ENCODE measurements at regions not wholly inside any gene's neighbourhood (a gene's known extent, or its start where the extent isn't known, plus 50 kb on each side); places are given as distances from the start of the nearest gene placed in this dataset.
"Not testable (repeated sequence)": the region's sequence is repeated elsewhere in the genome, so short reads cannot be mapped to it uniquely, and the experiment has no call there.

DNA sequence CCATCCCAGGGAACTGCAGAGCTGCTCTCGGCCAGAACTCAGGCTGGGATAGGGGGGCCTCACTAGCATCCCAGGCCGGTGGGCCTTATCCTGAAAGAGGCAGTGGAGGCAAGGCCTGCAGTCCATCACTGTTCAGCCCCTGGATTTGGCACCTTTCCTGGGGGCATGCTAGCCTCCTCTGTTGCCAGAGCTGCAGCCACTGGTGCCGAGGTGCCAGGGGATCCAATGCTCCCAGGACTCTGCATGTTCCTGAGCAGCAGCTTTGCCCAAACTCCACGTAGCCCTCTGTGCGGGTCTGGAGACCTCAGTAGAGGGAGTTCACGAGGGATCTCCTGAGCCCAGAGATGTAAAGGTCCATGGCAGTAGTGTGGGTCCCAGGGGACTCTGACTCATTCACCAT, 551.7 kb upstream of the AMOT start:
- intact Hi-C loops (cut with DNase I) = no loop called here

DNA sequence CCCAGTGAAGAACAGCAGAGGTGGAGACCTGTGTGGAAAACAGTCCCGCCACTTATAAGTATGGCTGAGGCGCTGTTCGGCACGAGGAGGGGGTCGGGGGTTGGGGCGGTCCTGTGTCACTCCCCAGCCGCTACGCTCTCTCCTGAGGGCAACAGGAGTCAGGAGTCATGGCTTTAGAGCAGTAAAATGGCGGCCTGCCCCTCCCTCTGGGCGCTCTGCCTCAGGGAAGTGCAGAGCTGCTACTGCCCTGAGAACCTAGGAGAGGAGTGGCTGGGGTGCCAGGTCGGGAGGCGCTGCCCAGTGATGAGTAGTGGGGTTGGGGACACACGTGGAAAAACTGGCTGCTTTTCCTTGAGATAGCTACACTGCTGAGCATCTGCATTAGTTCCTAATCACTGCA, 551.2 kb upstream of the AMOT start:
- intact Hi-C loops (cut with DNase I) = no loop called here
- peak in 1 of 10 donors; percentile 51 for DNase-seq

More for the DNA sequence above, 551.7 kb upstream of the AMOT start:
- DNase-seq = peak in 2 of 10 donors; percentile 73 to 78

DNA sequence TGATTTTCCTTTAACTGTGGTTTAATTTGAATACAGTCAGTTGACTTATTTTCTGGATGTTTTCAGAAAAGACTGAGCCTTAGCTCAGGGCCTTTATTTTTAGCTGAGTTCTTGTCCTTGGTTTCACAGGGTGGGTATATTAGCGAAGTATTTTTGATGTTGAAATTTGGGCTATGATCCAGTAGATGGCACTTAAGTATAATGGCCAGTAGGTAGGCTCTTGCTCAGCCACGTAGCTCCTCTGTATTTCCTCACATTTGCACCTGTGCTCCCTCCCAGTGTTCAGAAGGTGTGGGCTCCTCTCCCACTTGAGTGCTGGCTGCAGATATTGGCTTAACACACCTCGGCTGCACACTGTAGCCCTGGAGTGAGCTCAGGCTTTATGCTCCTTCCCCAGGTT, 549.9 kb upstream of the AMOT start:
- DNase-seq = no peak
- intact Hi-C loops (cut with DNase I) = no loop called here

DNA sequence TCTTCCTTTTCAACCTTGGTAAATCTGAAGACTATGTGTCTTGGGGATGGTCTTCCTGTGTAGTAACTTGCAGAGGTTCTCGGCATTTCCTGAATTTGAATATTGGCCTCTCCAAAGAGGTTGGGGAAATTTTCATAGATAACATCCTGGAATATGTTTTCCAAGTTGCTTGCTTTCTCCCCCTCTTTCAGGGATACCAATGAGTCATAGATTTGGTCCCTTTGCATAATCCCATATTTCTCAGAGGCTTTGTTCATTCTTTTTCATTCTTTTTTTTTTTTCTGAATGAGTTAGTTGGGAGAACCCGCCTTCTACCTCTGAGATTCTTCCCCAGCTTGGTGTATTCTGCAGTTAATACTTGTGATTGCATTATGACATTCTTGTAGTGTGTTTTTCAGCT, 549.2 kb upstream of the AMOT start:
- intact Hi-C loops (cut with DNase I) = no loop called here
- DNase-seq = no peak

GRCh38 chrX:113384628-113385027, 544.0 kb upstream of the AMOT start:
- intact Hi-C loops (cut with DNase I) = no loop called here
- DNase-seq = peak in 4 of 10 donors; percentile 6 to 69 (median 23)

- DNase-seq; intact Hi-C loops (cut with DNase I): not testable (repeated sequence)
Measured at GRCh38 chrX:113373421-113373820, 532.8 kb upstream of the AMOT start.

DNA sequence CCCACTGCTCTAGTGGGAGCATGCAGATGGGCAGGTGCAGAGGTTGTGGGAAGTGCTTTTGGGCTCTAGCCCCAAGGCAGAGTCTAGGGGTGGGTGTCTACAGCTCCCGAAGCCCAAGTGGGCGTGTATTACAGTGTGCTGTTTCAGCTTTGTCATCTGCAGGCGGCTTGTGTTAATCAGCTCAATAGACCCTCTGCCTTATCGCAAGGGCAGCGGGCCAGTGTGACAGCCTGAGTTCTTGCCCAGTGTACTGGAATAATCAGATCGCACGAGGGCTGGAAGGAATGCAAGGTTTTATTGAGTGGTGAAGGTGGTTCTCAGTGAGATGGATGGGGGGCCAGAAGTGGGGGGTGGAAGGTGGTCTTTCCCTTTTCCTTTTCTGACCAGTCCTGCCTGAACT, 529.4 kb upstream of the AMOT start:
- no peak for DNase-seq
- intact Hi-C loops (cut with DNase I) = no loop called here

GRCh38 chrX:113369056-113369455, 528.4 kb upstream of the AMOT start:
- no peak for DNase-seq
- intact Hi-C loops (cut with DNase I) = no loop called here

- intact Hi-C loops (cut with DNase I) = no loop called here
- peak in 1 of 10 donors; percentile 53 for DNase-seq
Measured at GRCh38 chrX:113353134-113353533, 512.5 kb upstream of the AMOT start.

DNA sequence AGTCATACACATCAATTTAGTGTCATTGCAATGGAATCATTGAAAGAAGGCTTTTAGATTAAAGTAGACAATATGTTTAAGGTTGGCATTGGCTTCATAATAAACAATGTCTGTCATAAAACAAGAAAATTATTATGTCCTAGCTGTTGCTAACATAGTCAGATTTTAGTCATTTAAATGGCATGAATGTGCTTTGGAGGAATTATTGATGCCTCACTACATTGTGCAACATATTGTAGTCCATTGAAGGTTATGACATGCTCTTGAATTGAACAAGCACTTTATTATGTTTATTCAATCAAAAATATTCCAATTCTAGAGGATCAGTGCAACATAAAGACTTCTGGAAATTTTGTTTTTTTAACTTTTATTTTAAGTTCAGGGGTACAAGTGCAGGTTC, 489.8 kb upstream of the AMOT start:
- intact Hi-C loops (cut with DNase I) = no loop called here
- no peak for DNase-seq

DNA sequence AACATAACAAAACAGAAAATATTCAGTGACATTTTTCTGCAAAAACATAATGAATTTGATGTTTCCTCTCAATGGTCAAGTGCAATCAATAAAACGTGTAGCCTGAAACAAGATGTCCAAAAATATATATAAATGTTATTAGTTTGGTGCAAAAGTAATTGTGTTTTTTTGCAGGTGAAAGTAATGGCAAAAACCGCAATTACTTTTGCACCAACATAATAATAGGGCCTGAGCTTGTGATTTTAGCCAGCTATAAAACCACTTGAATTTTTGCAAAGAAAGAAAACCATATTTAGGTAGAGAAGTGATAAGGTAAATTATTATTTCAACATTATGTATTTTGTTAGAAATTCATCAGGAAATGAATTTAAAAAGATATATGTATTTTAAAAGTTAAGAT, 475.3 kb upstream of the AMOT start:
- no peak for DNase-seq
- intact Hi-C loops (cut with DNase I) = no loop called here

- intact Hi-C loops (cut with DNase I) = no loop called here
- no peak for DNase-seq
Measured at GRCh38 chrX:113305496-113305895, 464.9 kb upstream of the AMOT start.

DNA sequence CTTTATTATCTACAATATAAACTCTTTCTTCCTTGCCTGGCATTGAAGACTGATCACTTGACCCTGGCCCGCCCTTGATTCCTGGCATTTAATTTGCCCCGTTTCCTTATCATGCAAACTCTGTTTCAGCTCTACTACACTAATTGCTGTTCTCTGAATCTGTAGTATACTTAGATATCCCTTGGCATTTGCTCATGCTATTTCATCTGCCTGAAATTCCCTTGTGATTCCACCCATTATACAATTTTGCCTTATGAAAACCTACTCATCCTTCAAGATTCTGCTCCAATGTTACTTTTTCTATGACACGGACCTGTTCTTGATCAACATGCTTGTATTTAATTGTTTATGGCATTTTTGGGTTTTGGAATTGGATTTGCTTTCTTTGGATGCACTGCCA, 459.9 kb upstream of the AMOT start:
- intact Hi-C loops (cut with DNase I) = no loop called here
- DNase-seq = no peak

DNA sequence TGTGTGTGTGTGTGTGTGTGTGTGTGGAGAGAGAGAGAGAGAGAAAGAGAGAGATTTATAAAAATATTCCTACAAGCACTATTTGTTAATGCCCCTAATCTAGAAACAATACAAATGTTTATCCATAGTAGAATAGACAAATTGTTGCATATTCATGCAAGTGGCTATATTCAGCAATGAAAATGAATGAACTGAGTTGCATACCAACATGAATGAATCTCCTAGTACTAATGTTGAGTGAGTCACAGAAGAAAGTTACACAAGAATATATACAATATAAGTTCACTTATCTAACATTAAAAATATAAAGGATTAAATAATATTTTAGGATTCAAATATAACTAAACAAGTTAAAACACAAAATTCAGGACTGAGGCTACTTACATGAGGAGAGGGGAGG, 456.8 kb upstream of the AMOT start:
- DNase-seq = no peak
- intact Hi-C loops (cut with DNase I) = no loop called here

DNA sequence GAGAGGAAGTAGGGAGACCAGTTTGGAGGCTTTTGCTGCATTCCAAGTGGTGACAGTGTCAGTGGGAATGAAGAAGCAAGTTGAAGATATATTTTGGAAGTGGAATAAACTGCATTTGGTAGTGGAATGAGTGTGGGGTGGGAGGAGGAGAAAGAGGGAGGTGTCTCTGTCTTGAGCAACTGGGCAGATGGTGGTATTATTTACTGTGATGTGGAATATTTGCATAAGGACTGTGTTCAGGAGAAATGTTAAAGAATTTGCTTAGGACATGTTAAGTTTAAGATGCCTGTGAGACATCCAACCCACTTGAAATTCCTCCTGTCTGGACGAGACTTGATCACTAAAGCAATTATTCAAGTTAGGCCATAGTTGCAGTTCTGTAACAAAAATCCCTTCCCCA, 448.9 kb upstream of the AMOT start:
- intact Hi-C loops (cut with DNase I) = no loop called here

DNA sequence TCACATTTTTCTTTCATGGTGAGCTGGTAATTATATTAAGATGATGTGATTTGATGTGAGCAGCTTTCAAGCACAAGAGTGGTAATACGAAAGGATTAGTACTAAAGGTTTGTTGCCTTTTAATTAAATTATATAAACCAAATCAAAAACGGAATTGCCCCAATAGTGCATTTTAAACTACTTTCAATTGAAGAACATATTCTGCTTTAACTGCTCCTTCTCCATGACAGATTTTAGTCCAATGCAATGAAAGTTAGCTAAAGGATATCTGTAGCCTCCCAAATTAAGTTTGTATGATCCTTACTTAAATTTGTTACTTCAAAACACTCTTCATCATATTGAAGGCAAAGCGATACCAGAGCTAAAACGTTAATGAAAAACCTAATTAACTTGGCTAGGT, 447.1 kb upstream of the AMOT start:
- no peak for DNase-seq
- intact Hi-C loops (cut with DNase I) = no loop called here

More for the DNA sequence above, 448.9 kb upstream of the AMOT start:
- no peak for DNase-seq

DNA sequence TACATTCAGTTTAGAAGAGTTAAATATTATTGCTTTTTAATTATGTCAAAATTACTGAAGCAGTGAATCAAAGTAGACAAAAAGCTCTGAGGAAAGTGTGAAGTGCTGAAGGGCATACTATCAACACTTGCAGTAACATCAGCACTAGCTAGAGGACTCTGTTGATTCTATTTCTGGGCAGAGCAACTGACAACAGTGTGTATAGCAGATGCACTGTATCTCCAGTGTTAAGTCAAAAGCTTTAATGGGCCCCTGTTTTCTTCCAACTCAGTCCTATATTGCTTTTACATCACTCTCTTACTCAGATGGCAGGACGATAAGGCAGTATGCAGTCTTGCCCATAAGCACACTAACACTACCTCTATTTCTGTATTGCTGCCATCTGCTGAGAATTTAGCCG, 435.2 kb upstream of the AMOT start:
- intact Hi-C loops (cut with DNase I) = no loop called here

GRCh38 chrX:113274791-113275190, 434.2 kb upstream of the AMOT start:
- no peak for DNase-seq
- intact Hi-C loops (cut with DNase I) = no loop called here

More for the DNA sequence above, 435.2 kb upstream of the AMOT start:
- no peak for DNase-seq

DNA sequence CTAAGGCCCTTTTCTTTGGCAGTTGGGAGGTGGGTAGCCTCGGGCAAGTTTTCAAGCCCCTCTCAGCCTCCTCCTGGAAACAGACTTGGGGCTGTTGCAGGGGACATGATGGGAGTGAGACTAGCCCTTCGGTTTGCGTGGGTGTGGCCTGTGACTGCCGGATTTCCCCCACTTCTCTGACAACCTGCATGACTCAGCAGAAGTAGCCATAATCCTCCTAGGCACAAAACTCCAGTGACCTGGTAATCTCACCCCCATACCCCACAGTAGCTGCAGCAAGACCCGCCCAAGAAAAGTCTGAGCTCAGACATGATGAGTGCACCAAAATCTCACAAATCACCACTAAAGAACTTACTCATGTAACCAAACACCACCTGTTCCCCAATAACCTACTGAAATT, 433.7 kb upstream of the AMOT start:
- intact Hi-C loops (cut with DNase I) = no loop called here
- DNase-seq = peak in 1 of 10 donors; percentile 59

DNA sequence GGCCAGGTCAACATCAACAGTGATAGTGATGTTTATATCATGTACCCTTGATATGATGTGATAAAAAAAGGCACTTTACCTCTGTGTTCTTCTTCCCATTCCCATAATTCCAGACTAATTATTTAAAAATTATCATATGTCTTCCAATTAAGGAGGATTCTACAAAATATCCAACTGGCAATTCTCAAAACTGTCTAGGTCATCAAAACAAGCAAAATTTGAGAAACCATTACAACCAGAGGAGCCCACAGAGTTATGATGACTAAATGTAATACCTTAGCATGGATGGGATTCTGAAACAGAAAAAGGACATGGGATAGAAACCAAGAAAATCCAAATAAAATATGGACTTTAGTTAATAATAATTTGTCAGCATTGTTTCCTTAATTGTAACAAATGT, 428.6 kb upstream of the AMOT start:
- intact Hi-C loops (cut with DNase I) = no loop called here
- no peak for DNase-seq

GRCh38 chrX:113260474-113260873, 419.8 kb upstream of the AMOT start:
- intact Hi-C loops (cut with DNase I) = no loop called here
- no peak for DNase-seq

GRCh38 chrX:113222305-113222704, 381.7 kb upstream of the AMOT start:
- intact Hi-C loops (cut with DNase I) = no loop called here
- DNase-seq = no peak

DNA sequence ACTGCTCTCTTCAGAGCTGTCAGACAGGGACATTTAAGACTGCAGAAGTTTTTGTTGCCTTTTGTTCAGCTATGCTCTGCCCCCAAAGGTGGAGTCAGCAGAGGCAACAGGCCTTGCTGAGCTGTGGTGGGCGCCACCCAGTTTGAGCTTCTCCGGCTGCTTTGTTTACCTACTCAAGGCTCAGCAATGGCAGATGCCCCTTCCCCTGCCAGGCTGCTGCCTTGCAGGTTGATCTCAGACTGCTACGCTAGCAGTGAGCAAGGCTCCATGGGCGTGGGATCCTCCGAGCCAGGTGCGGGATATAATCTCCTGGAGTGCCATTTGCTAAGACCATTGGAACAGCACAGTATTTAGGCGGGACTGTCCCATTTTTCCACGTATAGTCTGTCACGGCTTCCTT, 371.4 kb upstream of the AMOT start:
- DNase-seq = peak in 2 of 10 donors; percentile 66 to 72
- intact Hi-C loops (cut with DNase I) = no loop called here

DNA sequence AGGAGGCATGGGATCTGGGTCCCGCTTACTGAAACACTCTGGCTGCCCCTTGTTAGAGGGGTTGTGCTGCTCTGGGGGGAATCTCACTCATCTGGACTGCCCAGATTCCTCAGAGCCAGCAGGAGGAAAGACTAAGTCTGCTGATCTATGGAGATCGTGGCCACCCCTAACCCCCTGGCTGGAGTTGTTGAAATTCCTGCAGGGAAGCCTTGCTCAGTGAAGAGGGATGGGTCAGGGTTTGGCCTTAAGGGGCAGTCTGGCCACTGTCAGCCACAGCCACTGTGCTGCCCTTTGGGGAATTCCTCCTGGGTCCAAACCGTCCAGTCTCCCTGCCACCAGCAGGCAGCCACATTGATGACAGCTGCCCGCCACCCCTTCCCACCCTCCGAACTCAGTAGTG, 362.0 kb upstream of the AMOT start:
- intact Hi-C loops (cut with DNase I) = no loop called here
- no peak for DNase-seq

All from posterior cingulate gyrus (tissue), 11 donors.